HEK293T (cell line): ENCODE measurements at regions not wholly inside any gene's neighbourhood (a gene's known extent, or its start where the extent isn't known, plus 50 kb on each side); places are given as distances from the start of the nearest gene placed in this dataset.

ENCODE experiments used
- BHLHE40 ChIP-seq: fragments of 450-650 bp; IDR thresholded peaks from 2 replicates; pipeline ENCODE4 v1.6.1; 2016; ENCODE audit warnings: mild to moderate bottlenecking, moderate library complexity, borderline replicate concordance
- CTBP1 ChIP-seq: fragments of 450-650 bp; IDR thresholded peaks from 2 replicates; pipeline ENCODE4 v1.6.1; 2016; ENCODE audit warnings: borderline replicate concordance
- ELF4 ChIP-seq: fragments of 450-650 bp; IDR thresholded peaks from 2 replicates; pipeline ENCODE4 v1.6.1; 2017; ENCODE audit warnings: antibody characterized with exemption
- FOXA1 ChIP-seq: fragments of 450-650 bp; IDR thresholded peaks from 2 replicates; pipeline ENCODE4 v1.6.1; 2016; ENCODE audit warnings: mild to moderate bottlenecking
- HDGF ChIP-seq: fragments of 450-650 bp; IDR thresholded peaks from 2 replicates; pipeline ENCODE4 v1.6.1; 2017; ENCODE audit warnings: antibody characterized with exemption, borderline replicate concordance
- LEF1 ChIP-seq: fragments of 450-650 bp; IDR thresholded peaks from 2 replicates; pipeline ENCODE4 v1.6.1; 2017; ENCODE audit warnings: mild to moderate bottlenecking, borderline replicate concordance
- SP1 ChIP-seq: fragments of 450-650 bp; IDR thresholded peaks from 2 replicates; pipeline ENCODE4 v1.6.1; 2017
- SUZ12 ChIP-seq: fragments of 450-650 bp; IDR thresholded peaks from 2 replicates; pipeline ENCODE4 v1.6.1; 2016; ENCODE audit warnings: mild to moderate bottlenecking

DNA sequence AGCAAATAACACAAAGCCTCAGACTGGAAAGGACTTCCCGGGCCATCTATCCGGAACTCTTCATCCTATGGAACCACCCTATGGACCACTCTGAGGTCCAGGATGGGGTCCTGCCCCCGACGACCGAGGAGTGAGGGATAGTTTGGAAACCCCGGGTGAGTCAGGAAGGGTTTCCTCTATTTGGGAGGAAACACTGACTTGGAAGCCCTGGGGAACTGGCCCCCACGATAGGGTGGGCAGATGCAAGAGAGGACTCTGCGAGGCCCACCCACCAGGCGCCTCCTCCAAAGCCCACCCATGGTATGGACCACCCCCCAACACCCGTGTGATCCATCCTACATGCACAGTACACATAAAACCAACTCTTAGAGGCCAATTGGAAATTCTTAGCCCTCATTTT is 69.4 kb downstream of the CPN2 start:
- TF ChIP-seq LEF1, result no peak
- TF ChIP-seq HDGF, result no peak
- no peak for TF ChIP-seq BHLHE40
- no peak for TF ChIP-seq CTBP1
- no peak for TF ChIP-seq ELF4
- TF ChIP-seq SUZ12, result no peak
- TF ChIP-seq SP1, result no peak
- TF ChIP-seq FOXA1, result no peak
